Sigmoid colon (tissue), 6 donors: ENCODE measurements at regions not wholly inside any gene's neighbourhood (a gene's known extent, or its start where the extent isn't known, plus 50 kb on each side); places are given as distances from the start of the nearest gene placed in this dataset.

ENCODE experiments used
- DNase-seq: peaks from one replicate; pipeline ENCODE4 v3.0.0-alpha.2; 2019
- H3K27ac ChIP-seq, 4 donors: fragments of 200-600 bp; sonication (generic); one replicate each; pipeline ENCODE4 v1.5.1; 2016 to 2019; ENCODE audit warnings: mild to moderate bottlenecking in 1 of 4
- H3K27me3 ChIP-seq, 3 donors: fragments of 200-600 bp; sonication (generic); one replicate each; pipeline ENCODE4 v1.5.1; 2019; ENCODE audit warnings: mild to moderate bottlenecking in 1 of 3
- H3K36me3 ChIP-seq, 4 donors: fragments of 200-600 bp; sonication (generic); one replicate each; pipeline ENCODE4 v1.5.1; 2016 to 2019
- H3K4me1 ChIP-seq, 4 donors: fragments of 200-600 bp; sonication (generic); one replicate each; pipeline ENCODE4 v1.5.1; 2017 to 2019
- H3K4me3 ChIP-seq, 4 donors: fragments of 200-600 bp; sonication (generic); one replicate each; pipeline ENCODE4 v1.5.1; 2017 to 2019; ENCODE audit warnings: mild to moderate bottlenecking in 2 of 4, moderate library complexity in 1 of 4
- H3K9me3 ChIP-seq, 4 donors: fragments of 200-600 bp in 3 of 4; sonication (generic) in 3 of 4; one replicate each; pipeline versions ENCODE4 v1.5.1 to v1.6.1; 2013 to 2019
- CTCF ChIP-seq, 4 experiments: fragments of 450-650 bp in 3 of 4; fragments of 200-600 bp in 1 of 4; IDR thresholded peaks; one replicate each; pipeline ENCODE4 v1.5.1; 2016 to 2019; ENCODE audit warnings: antibody characterized with exemption in 4 of 4, mild to moderate bottlenecking in 3 of 4, moderate library complexity in 2 of 4
- EP300 ChIP-seq, 4 donors: sonication (generic); formaldehyde crosslinking; IDR thresholded peaks; one replicate each; pipeline ENCODE4 v1.6.1; 2017; ENCODE audit warnings: antibody characterized with exemption in 4 of 4
- POLR2A ChIP-seq, 2 donors: fragments of 450-650 bp; IDR thresholded peaks; one replicate each; pipeline ENCODE4 v1.6.1; 2016; ENCODE audit warnings: antibody characterized with exemption in 2 of 2, mild to moderate bottlenecking in 2 of 2, moderate library complexity in 2 of 2
- POLR2AphosphoS5 ChIP-seq, 4 donors: sonication (generic); formaldehyde crosslinking; IDR thresholded peaks; one replicate each; pipeline ENCODE4 v1.6.1; 2017; ENCODE audit warnings: antibody characterized with exemption in 4 of 4
- WGBS, 2 donors: extraction: QIAGEN DNeasy Blood & Tissue Kit; methylation state at CpG; one replicate each; pipeline ENCODE4 v1.1.7; 2013; 5-methylcytosine and 5-hydroxymethylcytosine counted together
- intact Hi-C: fragments of 100-400 bp; cut with DNase I; formaldehyde crosslinking; loops from one replicate; pipeline ENCODE4 v1.15.1; 2023
- donor health status: healthy with polysubstance abuse.
- donor health status: healthy.

GRCh38 chr1:38741341-38741740, 118.2 kb downstream of the RRAGC start:
- DNase-seq, result no peak
- H3K9me3 ChIP-seq, result no peaks in the 10 kb centered on the region
- intact Hi-C loops, result no loop called here
- H3K36me3 ChIP-seq, result no peaks in the 10 kb centered on the region
- 82 to 85% methylated on average over 9 of the region's 9 CpGs for WGBS, 2 donors
- no peaks in the 10 kb centered on the region for H3K27me3 ChIP-seq
- no peak overlapping the region for H3K4me3 ChIP-seq
- no peak for TF ChIP-seq EP300 (IDR thresholded peaks at IDR 0.05)
- TF ChIP-seq POLR2AphosphoS5 (IDR thresholded peaks at IDR 0.05), result no peak
- TF ChIP-seq POLR2A (IDR thresholded peaks at IDR 0.05), result no peak
- TF ChIP-seq CTCF (IDR thresholded peaks at IDR 0.05), result no peak
- no peak overlapping the region for H3K27ac ChIP-seq
- H3K4me1 ChIP-seq, result no peaks in the 10 kb centered on the region

- intact Hi-C loops, result no loop called here
- Histone ChIP-seq H3K36me3 (no peaks in the 10 kb centered on the region), H3K9me3 (no peaks in the 10 kb centered on the region), H3K4me1 (no peaks in the 10 kb centered on the region), H3K27me3 (no peaks in the 10 kb centered on the region), H3K27ac (no peak overlapping the region), H3K4me3 (no peak overlapping the region)
- WGBS, 2 donors, result 60 to 77% methylated on average over 6 of the region's 6 CpGs
- TF ChIP-seq POLR2A (IDR thresholded peaks at IDR 0.05) (no peak), POLR2AphosphoS5 (IDR thresholded peaks at IDR 0.05) (no peak), CTCF (IDR thresholded peaks at IDR 0.05) (no peak), EP300 (IDR thresholded peaks at IDR 0.05) (no peak)
- no peak for DNase-seq
Measured at GRCh38 chr1:38740487-38740886, 119.1 kb downstream of the RRAGC start.

GRCh38 chr1:38738207-38738606, 121.4 kb downstream of the RRAGC start:
- H3K9me3 ChIP-seq, result no peaks in the 10 kb centered on the region
- DNase-seq, result no peak
- H3K27me3 ChIP-seq, result no peaks in the 10 kb centered on the region
- H3K4me3 ChIP-seq, result no peak overlapping the region
- no peaks in the 10 kb centered on the region for H3K36me3 ChIP-seq
- 74 to 81% methylated on average over 6 of the region's 6 CpGs for WGBS, 2 donors
- TF ChIP-seq CTCF (IDR thresholded peaks at IDR 0.05), result no peak
- TF ChIP-seq POLR2A (IDR thresholded peaks at IDR 0.05), result no peak
- TF ChIP-seq POLR2AphosphoS5 (IDR thresholded peaks at IDR 0.05), result no peak
- no peak for TF ChIP-seq EP300 (IDR thresholded peaks at IDR 0.05)
- H3K27ac ChIP-seq, result no peak overlapping the region
- no peaks in the 10 kb centered on the region for H3K4me1 ChIP-seq
- intact Hi-C loops, result no loop called here

GRCh38 chr1:38736399-38736798, 123.2 kb downstream of the RRAGC start:
- H3K27me3 ChIP-seq, result no peaks in the 10 kb centered on the region
- WGBS, 2 donors, result 95% methylated on average over 1 of the region's 1 CpG
- TF ChIP-seq POLR2AphosphoS5 (IDR thresholded peaks at IDR 0.05) (no peak), EP300 (IDR thresholded peaks at IDR 0.05) (no peak), POLR2A (IDR thresholded peaks at IDR 0.05) (no peak), CTCF (IDR thresholded peaks at IDR 0.05) (no peak)

GRCh38 chr1:38735651-38736161, 123.9 kb downstream of the RRAGC start:
- Histone ChIP-seq H3K4me1 (no peaks in the 10 kb centered on the region), H3K27ac (no peak overlapping the region), H3K4me3 (no peak overlapping the region), H3K36me3 (no peaks in the 10 kb centered on the region), H3K9me3 (no peaks in the 10 kb centered on the region), H3K27me3 (no peaks in the 10 kb centered on the region)
- no peak for DNase-seq
- intact Hi-C loops, result no loop called here
- TF ChIP-seq POLR2A (IDR thresholded peaks at IDR 0.05), result no peak
- no peak for TF ChIP-seq POLR2AphosphoS5 (IDR thresholded peaks at IDR 0.05)
- no peak for TF ChIP-seq CTCF (IDR thresholded peaks at IDR 0.05)
- no peak for TF ChIP-seq EP300 (IDR thresholded peaks at IDR 0.05)
- 82 to 90% methylated on average over 6 of the region's 6 CpGs for WGBS, 2 donors

More at GRCh38 chr1:38736399-38736798, 123.2 kb downstream of the RRAGC start:
- DNase-seq, result no peak
- Histone ChIP-seq H3K9me3 (no peaks in the 10 kb centered on the region), H3K27ac (no peak overlapping the region), H3K4me3 (no peak overlapping the region), H3K4me1 (no peaks in the 10 kb centered on the region), H3K36me3 (no peaks in the 10 kb centered on the region)
- intact Hi-C loops, result no loop called here
